Spleen (tissue), 11 donors: ENCODE measurements at regions not wholly inside any gene's neighbourhood (a gene's known extent, or its start where the extent isn't known, plus 50 kb on each side); places are given as distances from the start of the nearest gene placed in this dataset.

Experiments
- DNase-seq: peaks from one replicate; pipeline ENCODE4 v3.0.0-alpha.2; 2020
- H3K27ac ChIP-seq, 8 donors: fragments of 200-600 bp; sonication (generic) in 7 of 8; 1 replicate in 4 of 8; 2 replicates in 4 of 8; pipeline versions ENCODE4 v1.5.0 to v1.8.0; 2016 to 2021; ENCODE audit warnings: inconsistent platforms in 4 of 8, mild to moderate bottlenecking in 4 of 8, moderate library complexity in 1 of 8
- H3K27me3 ChIP-seq, 7 donors: fragments of 200-600 bp; sonication (generic) in 6 of 7; replicated peaks in 1 of 7; 1 replicate in 4 of 7; 2 replicates in 3 of 7; pipeline versions ENCODE4 v1.5.0 to v1.8.0; 2016 to 2021; ENCODE audit warnings: inconsistent platforms in 3 of 7, mild to moderate bottlenecking in 1 of 7
- H3K36me3 ChIP-seq, 6 donors: fragments of 200-600 bp; sonication (generic) in 5 of 6; 1 replicate in 4 of 6; 2 replicates in 2 of 6; pipeline versions ENCODE4 v1.5.0 to v1.8.0; 2016 to 2021; ENCODE audit warnings: inconsistent platforms in 2 of 6
- H3K4me1 ChIP-seq, 6 donors: fragments of 200-600 bp; sonication (generic) in 5 of 6; 1 replicate in 3 of 6; 2 replicates in 3 of 6; pipeline versions ENCODE4 v1.5.0 to v1.8.0; 2016 to 2021; ENCODE audit warnings: inconsistent platforms in 3 of 6
- H3K4me3 ChIP-seq, 8 donors: fragments of 200-600 bp; sonication (generic) in 7 of 8; 1 replicate in 4 of 8; 2 replicates in 4 of 8; pipeline versions ENCODE4 v1.5.0 to v1.8.0; 2016 to 2021; ENCODE audit warnings: inconsistent platforms in 4 of 8, mild to moderate bottlenecking in 4 of 8, moderate library complexity in 2 of 8
- H3K9me3 ChIP-seq, 8 donors: fragments of 200-600 bp; sonication (generic) in 7 of 8; 1 replicate in 4 of 8; 2 replicates in 4 of 8; pipeline versions ENCODE4 v1.5.0 to v1.8.0; 2016 to 2021; ENCODE audit warnings: inconsistent platforms in 4 of 8
- POLR2A ChIP-seq, 3 donors: fragments of 450-650 bp; IDR thresholded peaks; one replicate each; pipeline ENCODE4 v1.5.1; 2017; ENCODE audit warnings: antibody characterized with exemption in 3 of 3, mild to moderate bottlenecking in 1 of 3
- POLR2AphosphoS5 ChIP-seq, 3 donors: sonication (generic); formaldehyde crosslinking; IDR thresholded peaks; one replicate each; pipeline ENCODE4 v1.5.1; 2017; ENCODE audit warnings: antibody characterized with exemption in 3 of 3
- WGBS, 5 donors: extraction: QIAGEN DNeasy Blood & Tissue Kit in 3 of 5; methylation state at CpG; one replicate each; pipeline versions ENCODE4 v1.1.5 to v1.1.7; 2013 to 2018; 5-methylcytosine and 5-hydroxymethylcytosine counted together
- intact Hi-C: fragments of 100-400 bp; cut with DNase I; formaldehyde crosslinking; loops from one replicate; pipeline ENCODE4 v1.15.0; 2023; ENCODE audit warnings: low total_unique reads
- TF ChIP-seq, protein P1 (sequence below), 11 experiments: fragments of 200-600 bp in 7 of 11; fragments of 450-650 bp in 4 of 11; sonication (generic) in 4 of 11; IDR thresholded peaks in 8 of 11; conservative IDR thresholded peaks in 3 of 11; 1 replicate in 7 of 11; 2 replicates in 4 of 11; pipeline versions ENCODE4 v1.4.0 to v1.8.0; 2016 to 2021; ENCODE audit warnings: antibody characterized with exemption in 11 of 11, inconsistent platforms in 4 of 11, mild to moderate bottlenecking in 1 of 11
- donor health status: healthy with polysubstance abuse.
- donor health status: DM: no; HTN: no; CAD: no; lungs with moderate emphysema.
- donor health status: DM: no; HTN: no; CAD: no.
- donor health status: Bipolar disorder and iron deficiency.
- donor health status: healthy.
- donor health status: DM: no; HTN: no; CAD: no.
- donor health status: DM: yes; HTN: yes; CAD: no.

DNA sequence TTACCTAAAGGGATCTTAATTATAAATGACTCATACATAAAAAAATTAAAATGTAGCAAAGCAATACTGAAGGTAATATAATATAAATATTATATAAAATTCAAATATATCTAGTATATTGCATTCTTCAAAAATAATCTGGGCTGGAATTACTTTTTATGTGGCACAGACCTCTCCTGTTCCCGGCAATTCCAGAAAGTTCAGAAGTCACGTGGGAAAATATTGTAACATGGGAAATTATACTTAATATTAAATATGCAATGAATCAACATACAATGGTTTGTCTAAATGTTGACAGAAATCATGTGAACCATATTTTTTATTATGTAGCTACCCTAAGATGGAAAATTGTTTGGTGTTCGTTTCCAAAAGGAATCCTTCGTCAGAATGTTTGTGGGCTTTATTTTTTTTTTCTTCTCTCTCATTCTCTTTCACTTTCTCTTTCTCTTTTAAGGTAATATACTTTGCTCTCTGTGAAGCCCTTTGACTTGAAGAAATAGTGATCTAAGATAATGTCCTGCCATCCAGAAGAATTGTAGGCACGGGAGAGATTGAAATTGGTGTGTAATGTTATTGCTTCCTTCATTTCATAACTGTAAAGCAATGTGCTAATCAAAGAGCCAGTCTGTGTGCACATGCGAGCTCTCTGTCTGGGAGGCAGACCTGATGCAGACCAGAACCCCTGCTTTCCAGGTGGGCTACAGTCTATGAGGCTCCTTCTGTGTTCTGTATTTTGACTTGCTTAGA is 559.4 kb downstream of the NR2F2 start:
- TF ChIP-seq, protein P1, sequence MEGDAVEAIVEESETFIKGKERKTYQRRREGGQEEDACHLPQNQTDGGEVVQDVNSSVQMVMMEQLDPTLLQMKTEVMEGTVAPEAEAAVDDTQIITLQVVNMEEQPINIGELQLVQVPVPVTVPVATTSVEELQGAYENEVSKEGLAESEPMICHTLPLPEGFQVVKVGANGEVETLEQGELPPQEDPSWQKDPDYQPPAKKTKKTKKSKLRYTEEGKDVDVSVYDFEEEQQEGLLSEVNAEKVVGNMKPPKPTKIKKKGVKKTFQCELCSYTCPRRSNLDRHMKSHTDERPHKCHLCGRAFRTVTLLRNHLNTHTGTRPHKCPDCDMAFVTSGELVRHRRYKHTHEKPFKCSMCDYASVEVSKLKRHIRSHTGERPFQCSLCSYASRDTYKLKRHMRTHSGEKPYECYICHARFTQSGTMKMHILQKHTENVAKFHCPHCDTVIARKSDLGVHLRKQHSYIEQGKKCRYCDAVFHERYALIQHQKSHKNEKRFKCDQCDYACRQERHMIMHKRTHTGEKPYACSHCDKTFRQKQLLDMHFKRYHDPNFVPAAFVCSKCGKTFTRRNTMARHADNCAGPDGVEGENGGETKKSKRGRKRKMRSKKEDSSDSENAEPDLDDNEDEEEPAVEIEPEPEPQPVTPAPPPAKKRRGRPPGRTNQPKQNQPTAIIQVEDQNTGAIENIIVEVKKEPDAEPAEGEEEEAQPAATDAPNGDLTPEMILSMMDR (IDR thresholded peaks at IDR 0.05 in 8 of 11, conservative IDR thresholded peaks at IDR 0.05 in 3 of 11), result no peak
- 30 to 40% (median 32%) methylated on average over 6 of the region's 6 CpGs for WGBS, 5 donors
- no peaks in the 10 kb centered on the region for H3K36me3 ChIP-seq
- intact Hi-C loops, result loop anchor here (5.0 kb wide), 1 partner anchor 528 kb away; no protein-coding TSS in a partner anchor
- peak overlapping the region; percentile 45 to 75 (median 68) for H3K27ac ChIP-seq
- H3K9me3 ChIP-seq, result no peaks in the 10 kb centered on the region
- peaks cover 0 to 22% (median 0%) of the 10 kb centered on the region in 6 donors for H3K4me1 ChIP-seq
- no peaks in the 10 kb centered on the region for H3K27me3 ChIP-seq
- peak overlapping the region; percentile 10 to 61 (median 21) for H3K4me3 ChIP-seq
- no peak for DNase-seq

DNA sequence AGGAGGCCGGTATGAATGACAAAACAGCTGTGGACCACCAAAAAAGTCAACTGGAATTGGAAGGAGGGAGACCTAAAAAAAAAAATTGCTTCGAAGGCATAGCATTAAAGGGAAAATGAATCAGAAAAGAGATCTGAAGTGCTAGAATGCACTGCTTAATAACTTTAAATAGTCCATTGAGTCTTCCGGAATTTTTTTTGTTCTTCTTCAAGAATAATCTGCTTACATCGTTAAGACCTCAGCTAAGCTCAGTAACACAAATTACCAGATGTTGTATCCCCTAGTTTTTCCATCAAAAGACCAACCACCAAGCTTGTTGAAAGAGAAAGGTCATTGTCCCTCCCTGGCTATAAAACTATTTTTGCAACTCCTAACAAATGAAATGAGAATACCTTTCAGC is 560.5 kb downstream of the NR2F2 start:
- Histone ChIP-seq H3K4me3 (peak overlapping the region in 3 of 8 donors; percentile 26 to 61 (median 37)), H3K4me1 (peaks cover 0 to 22% (median 0%) of the 10 kb centered on the region in 6 donors), H3K9me3 (no peaks in the 10 kb centered on the region), H3K27ac (peak overlapping the region in 7 of 8 donors; percentile 51 to 75 (median 68)), H3K27me3 (no peaks in the 10 kb centered on the region), H3K36me3 (no peaks in the 10 kb centered on the region)
- DNase-seq, result no peak
- no peak for TF ChIP-seq POLR2A (IDR thresholded peaks at IDR 0.05)
- TF ChIP-seq, protein P1 (IDR thresholded peaks at IDR 0.05 in 8 of 11, conservative IDR thresholded peaks at IDR 0.05 in 3 of 11), result no peak
- no peak for TF ChIP-seq POLR2AphosphoS5 (IDR thresholded peaks at IDR 0.05)
- 35 to 53% (median 45%) methylated on average over 4 of the region's 4 CpGs for WGBS, 5 donors
- intact Hi-C loops, result no loop called here

DNA sequence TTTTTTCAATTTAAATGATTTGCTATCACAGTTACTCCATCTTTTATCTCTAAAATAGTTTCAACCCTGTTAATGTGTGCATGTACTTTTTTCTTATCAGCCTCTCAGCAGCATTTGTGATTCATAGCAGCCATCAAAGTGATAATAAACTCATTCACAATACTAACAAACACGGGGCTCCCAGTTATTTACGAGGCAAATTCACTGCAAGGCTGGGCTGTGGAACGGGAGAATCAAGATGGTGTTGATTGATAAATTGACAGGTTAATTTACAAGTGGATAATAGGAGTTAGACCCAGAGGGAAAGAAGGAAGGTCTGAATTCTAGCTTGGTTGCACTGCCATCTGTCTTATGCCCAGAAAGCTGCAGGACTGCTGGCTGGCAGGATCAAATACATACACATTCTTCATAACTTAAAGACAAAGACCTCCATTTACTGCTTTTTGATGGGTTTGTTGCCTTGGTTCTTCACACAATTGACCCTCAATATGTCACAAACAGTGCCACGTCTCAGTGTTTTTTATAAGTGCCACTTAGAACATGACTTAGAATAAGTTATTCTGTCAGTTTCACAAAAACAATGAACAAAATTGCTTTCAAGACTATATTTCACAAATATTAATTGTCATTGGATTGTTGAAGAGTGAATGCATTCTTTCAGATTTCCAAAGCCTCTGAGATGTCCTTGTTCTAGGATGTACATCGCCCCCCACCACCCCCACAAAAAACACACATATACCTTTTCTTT is 562.8 kb downstream of the NR2F2 start:
- Histone ChIP-seq H3K36me3 (no peaks in the 10 kb centered on the region), H3K9me3 (no peaks in the 10 kb centered on the region), H3K4me1 (peaks cover 0 to 22% (median 0%) of the 10 kb centered on the region in 6 donors), H3K27ac (peak overlapping the region in 6 of 8 donors; percentile 24 to 47 (median 32)), H3K4me3 (peak overlapping the region in 1 of 8 donors; percentile 23), H3K27me3 (no peaks in the 10 kb centered on the region)
- intact Hi-C loops, result no loop called here
- no peak for DNase-seq
- TF ChIP-seq POLR2A (IDR thresholded peaks at IDR 0.05), result no peak
- TF ChIP-seq, protein P1 (IDR thresholded peaks at IDR 0.05 in 8 of 11, conservative IDR thresholded peaks at IDR 0.05 in 3 of 11), result peak in 9 of 11 experiments; percentile 16 to 67 (median 50)
- no peak for TF ChIP-seq POLR2AphosphoS5 (IDR thresholded peaks at IDR 0.05)
- WGBS, 5 donors, result 24 to 32% (median 27%) methylated on average over 5 of the region's 5 CpGs

- DNase-seq, result no peak
- Histone ChIP-seq H3K4me3 (no peak overlapping the region), H3K9me3 (no peaks in the 10 kb centered on the region), H3K36me3 (no peaks in the 10 kb centered on the region), H3K4me1 (peaks cover 0 to 18% (median 0%) of the 10 kb centered on the region in 6 donors), H3K27me3 (no peaks in the 10 kb centered on the region), H3K27ac (peak overlapping the region in 1 of 8 donors; percentile 47)
- 62 to 86% (median 83%) methylated on average over 1 of the region's 1 CpG for WGBS, 5 donors
- intact Hi-C loops, result no loop called here
- TF ChIP-seq, protein P1 (IDR thresholded peaks at IDR 0.05 in 8 of 11, conservative IDR thresholded peaks at IDR 0.05 in 3 of 11), result no peak
- no peak for TF ChIP-seq POLR2A (IDR thresholded peaks at IDR 0.05)
- no peak for TF ChIP-seq POLR2AphosphoS5 (IDR thresholded peaks at IDR 0.05)
Observed at GRCh38 chr15:96894659-96895058, 564.2 kb downstream of the NR2F2 start.
